K562 (cell line): ENCODE measurements at regions not wholly inside any gene's neighbourhood (a gene's known extent, or its start where the extent isn't known, plus 50 kb on each side); places are given as distances from the start of the nearest gene placed in this dataset.

ENCODE experiments used
- ATAC-seq: fragments of 200-7000 bp; cut with Tn5 transposase; 3 replicates; pipeline ENCODE4 v1.9.1; 2020; ENCODE audit warnings: moderate library complexity
- BruUV-seq: library from RNA; stranded (reverse); fragments of 400-500 nt; replicated peaks from 2 replicates; lab custom pipeline; 2021; lab: Mats Ljungman, UMichigan
- CTCF ChIA-PET: fragments of 300-600 bp; formaldehyde crosslinking; extraction: SDS; loops from one replicate; lab custom pipeline; 2021; ENCODE audit warnings: low intra/inter-chr PET ratio; lab: Yijun Ruan, JAX
- POLR2A ChIA-PET: fragments of 300-600, 350-650 bp; sonication (Branson Sonifier 250); formaldehyde crosslinking; extraction: SDS; loops from one replicate; lab custom pipeline; 2021; ENCODE audit warnings: antibody characterized with exemption, inconsistent platforms; lab: Yijun Ruan, JAX
- DNase-seq, 4 experiments: peaks; one replicate each; pipeline versions ENCODE4 v3.0.0 to v3.0.0-alpha.2; 2011 to 2018; ENCODE audit warnings: low spot score in 3 of 4, mixed read lengths in 3 of 4; ENCODE audit errors: extremely low read depth in 1 of 4
- FAIRE-seq: peaks from 2 replicates; lab custom pipeline; 2011; peaks lifted over from hg19 to GRCh38; lab: Jason Lieb, UNC
- H2AFZ ChIP-seq: 2 replicates; pipeline ENCODE4 v1.6.0; 2011; ENCODE audit warnings: low read depth, low read length, control low read depth, inconsistent platforms
- H3K27ac ChIP-seq: fragments of 200-600 bp; 3 replicates; pipeline ENCODE4 v1.8.0; 2011; ENCODE audit warnings: low read depth, mild to moderate bottlenecking, control low read depth, inconsistent platforms, low read length, moderate library complexity, mixed read lengths; ENCODE audit errors: extremely low read depth
- H3K27me3 ChIP-seq, 2 experiments: fragments of 300-600 bp in 1 of 2; 2 replicates in 1 of 2; 3 replicates in 1 of 2; pipeline versions ENCODE4 v1.6.0 to v1.8.0; 2011; ENCODE audit warnings: inconsistent platforms in 2 of 2, low read length in 2 of 2, mild to moderate bottlenecking in 1 of 2, mixed read lengths in 1 of 2, moderate library complexity in 1 of 2; ENCODE audit not compliant: control insufficient read depth in 2 of 2, insufficient read depth in 2 of 2
- H3K36me3 ChIP-seq: fragments of 300-600 bp; 3 replicates; pipeline ENCODE4 v1.8.0; 2011; ENCODE audit warnings: mild to moderate bottlenecking, low read length, inconsistent platforms; ENCODE audit not compliant: control insufficient read depth, insufficient read depth
- H3K4me1 ChIP-seq, 2 experiments: fragments of 200-600 bp in 1 of 2; replicated peaks in 1 of 2; 2 replicates in 1 of 2; 3 replicates in 1 of 2; pipeline versions ENCODE4 v1.5.1 to v1.8.0; 2011; ENCODE audit warnings: inconsistent platforms in 2 of 2, low read length in 2 of 2, mild to moderate bottlenecking in 1 of 2, mixed read lengths in 1 of 2, moderate library complexity in 1 of 2; ENCODE audit not compliant: control insufficient read depth in 2 of 2, insufficient read depth in 2 of 2
- H3K4me2 ChIP-seq: 2 replicates; pipeline ENCODE4 v1.6.1; 2011; ENCODE audit warnings: low read length, control low read depth, inconsistent platforms, mixed read lengths; ENCODE audit not compliant: insufficient read depth
- H3K4me3 ChIP-seq: fragments of 200-600 bp; sonication (generic), shearing (Covaris generic); 2 replicates; pipeline ENCODE4 v1.5.1; 2016; ENCODE audit warnings: control low read depth, inconsistent platforms
- H3K79me2 ChIP-seq: fragments of 200-600 bp; 3 replicates; pipeline ENCODE4 v1.8.0; 2011; ENCODE audit warnings: low read length, inconsistent platforms; ENCODE audit not compliant: control insufficient read depth, insufficient read depth
- H3K9ac ChIP-seq, 2 experiments: 2 replicates each; pipeline versions ENCODE4 v1.6.0 to v1.6.1; 2011; ENCODE audit warnings: low read depth in 2 of 2, low read length in 2 of 2, control low read depth in 1 of 2, inconsistent platforms in 1 of 2, mild to moderate bottlenecking in 1 of 2, mixed read lengths in 1 of 2; ENCODE audit not compliant: insufficient read depth in 1 of 2
- H3K9me1 ChIP-seq: one replicate; pipeline ENCODE4 v1.6.0; 2011; ENCODE audit warnings: inconsistent platforms, mild to moderate bottlenecking, low read length, moderate library complexity; ENCODE audit not compliant: control insufficient read depth, insufficient read depth
- H3K9me3 ChIP-seq: replicated peaks from 2 replicates; pipeline ENCODE4 v1.5.1; 2011; ENCODE audit warnings: low read depth, low read length, inconsistent platforms; ENCODE audit not compliant: control insufficient read depth, insufficient read depth
- H4K20me1 ChIP-seq: replicated peaks from 2 replicates; pipeline ENCODE4 v1.6.1; 2011; ENCODE audit warnings: low read length, inconsistent platforms, mixed read lengths; ENCODE audit not compliant: control insufficient read depth, insufficient read depth
- ELF2 ChIP-seq: fragments of 250-450 bp; sonication (Bioruptor Pico); IDR thresholded peaks from 2 replicates; pipeline ENCODE4 v1.5.0; 2021; ENCODE audit warnings: mild to moderate bottlenecking
- FOXK2 ChIP-seq, 2 experiments: fragments of 450-650 bp; IDR thresholded peaks in 1 of 2; conservative IDR thresholded peaks in 1 of 2; 2 replicates each; pipeline ENCODE4 v1.6.1; 2016; ENCODE audit warnings: low read depth in 2 of 2, mild to moderate bottlenecking in 1 of 2
- FOXP4 ChIP-seq: sonication (generic); formaldehyde crosslinking; IDR thresholded peaks from 2 replicates; pipeline ENCODE4 v1.8.0; 2022; ENCODE audit warnings: mild to moderate bottlenecking, missing genetic modification reagents, borderline replicate concordance
- GABPB2 ChIP-seq: fragments of 250-450 bp; sonication (Bioruptor Pico); conservative IDR thresholded peaks from 2 replicates; pipeline ENCODE4 v1.5.1; 2021; ENCODE audit warnings: mild to moderate bottlenecking
- PHF20 ChIP-seq: fragments of 450-650 bp; IDR thresholded peaks from 2 replicates; pipeline ENCODE4 v1.6.1; 2018; ENCODE audit not compliant: partially characterized antibody
- PYGO2 ChIP-seq: fragments of 450-650 bp; IDR thresholded peaks from 2 replicates; pipeline ENCODE4 v1.6.1; 2016; ENCODE audit warnings: mild to moderate bottlenecking, missing genetic modification characterization, moderate library complexity, missing compliant biosample characterization
- SRSF9 ChIP-seq: fragments of 200-400 bp; formaldehyde crosslinking; IDR thresholded peaks from 2 replicates; pipeline ENCODE4 v1.6.1; 2017; ENCODE audit warnings: low read depth, low read length, borderline replicate concordance
- STAT5B ChIP-seq: fragments of 250-450 bp; sonication (Bioruptor Pico); IDR thresholded peaks from 2 replicates; pipeline ENCODE4 v1.8.0; 2021; ENCODE audit warnings: mild to moderate bottlenecking, inconsistent platforms
- TAF7 ChIP-seq: fragments of 450-650 bp; IDR thresholded peaks from 2 replicates; pipeline ENCODE4 v1.6.1; 2016; ENCODE audit warnings: missing genetic modification characterization, missing compliant biosample characterization
- TCF7L2 ChIP-seq: fragments of 150-350 bp; IDR thresholded peaks from 2 replicates; pipeline ENCODE4 v1.6.1; 2016; ENCODE audit warnings: low read depth, mild to moderate bottlenecking, low read length, moderate library complexity
- TGIF2 ChIP-seq: sonication (generic); formaldehyde crosslinking; IDR thresholded peaks from 2 replicates; pipeline ENCODE4 v1.8.1; 2022; ENCODE audit warnings: mild to moderate bottlenecking, missing genetic modification reagents, moderate library complexity
- THRA ChIP-seq: fragments of 450-650 bp; IDR thresholded peaks from 2 replicates; pipeline ENCODE4 v1.6.1; 2017; ENCODE audit warnings: mild to moderate bottlenecking, moderate library complexity
- THRAP3 ChIP-seq: fragments of 450-650 bp; IDR thresholded peaks from 2 replicates; pipeline ENCODE4 v1.6.1; 2016; ENCODE audit warnings: mild to moderate bottlenecking, inconsistent platforms, borderline replicate concordance
- U2AF1 ChIP-seq: fragments of 200-400 bp; formaldehyde crosslinking; optimal IDR thresholded peaks from 2 replicates; pipeline ENCODE3; 2017; ENCODE audit warnings: mild to moderate bottlenecking, low read depth, low read length, moderate library complexity
- ZNF174 ChIP-seq: fragments of 250-450 bp; sonication (Bioruptor Pico); IDR thresholded peaks from 2 replicates; pipeline ENCODE4 v1.4.0; 2020; ENCODE audit warnings: mild to moderate bottlenecking
- ZNF644 ChIP-seq: fragments of 200-800 bp; sonication (Bioruptor generic); IDR thresholded peaks from 2 replicates; pipeline ENCODE4 v1.6.1; 2016; ENCODE audit warnings: low read depth, missing genetic modification characterization, missing compliant biosample characterization
- ZNF717 ChIP-seq: fragments of 250-450 bp; sonication (Bioruptor Pico); IDR thresholded peaks from 2 replicates; pipeline ENCODE4 v1.5.0; 2021
- ZSCAN29 ChIP-seq: fragments of 450-650 bp; IDR thresholded peaks from 2 replicates; pipeline ENCODE4 v1.6.1; 2017
- WGBS: fragments of 100-300 bp; shearing (Covaris generic); methylation state at CpG from one replicate; pipeline ENCODE4 v1.1.6; 2016; ENCODE audit warnings: low coverage, mixed read lengths; ENCODE audit not compliant: insufficient coverage; ENCODE audit errors: missing lambda C conversion rate; 5-methylcytosine and 5-hydroxymethylcytosine counted together
- in situ Hi-C: fragments of 300-500 bp; cut with MboI; formaldehyde crosslinking; loops from 4 replicates; pipeline ENCODE4 v1.15.0; 2018; ENCODE audit warnings: inconsistent platforms, mixed read lengths
- intact Hi-C: fragments of 100-400 bp; cut with micrococcal nuclease; formaldehyde crosslinking; loops from 2 replicates; pipeline ENCODE4 v1.14.2; 2022

- H3K27me3 ChIP-seq: peaks cover 0 to 18% of the 10 kb centered on the region in 2 experiments; a peak in 3 of 5 replicates
- H3K27ac ChIP-seq: no peak overlapping the region
- H3K9me1 ChIP-seq: no peaks in the 10 kb centered on the region
- DNase-seq (no peak), ATAC-seq (no peak), FAIRE-seq (no peak)
- in situ Hi-C loops (no loop called here), intact Hi-C loops (no loop called here)
- H3K4me1 ChIP-seq: no peaks in the 10 kb centered on the region
- H3K9me3 ChIP-seq: no peaks in the 10 kb centered on the region
- 2% methylated on average over 8 of the region's 9 CpGs for WGBS
- H3K9ac ChIP-seq: no peak overlapping the region
- no peak overlapping the region for H3K4me2 ChIP-seq
- H2AFZ ChIP-seq: no peak overlapping the region
- no peaks in the 10 kb centered on the region for H3K36me3 ChIP-seq
- ChIA-PET POLR2A (interaction anchor here (0.7 kb wide), 1 partner anchor 363 kb away, joined by 3 read pairs; no protein-coding TSS in a partner anchor), CTCF (no interaction called here)
- H4K20me1 ChIP-seq: no peaks in the 10 kb centered on the region; the same call in 1 of the 2 replicates
- no TSS peak for BruUV-seq
- H3K4me3 ChIP-seq: no peak overlapping the region
- no peak for TF ChIP-seq ZNF717
- TF ChIP-seq TCF7L2: no peak
- TF ChIP-seq THRAP3: no peak
- TF ChIP-seq ZSCAN29: no peak
- TF ChIP-seq PYGO2 (tag): no peak
- TF ChIP-seq ZNF174: no peak
- no peak for TF ChIP-seq ELF2 (CRISPR knock-in tag)
- no peak for TF ChIP-seq TAF7
- TF ChIP-seq STAT5B (CRISPR knock-in tag): no peak
- no peak for TF ChIP-seq ZNF644 (tag)
- TF ChIP-seq THRA: no peak
- TF ChIP-seq TGIF2: no peak
- TF ChIP-seq FOXP4: no peak
- TF ChIP-seq U2AF1: no peak
- no peak for TF ChIP-seq GABPB2 (CRISPR knock-in tag)
- TF ChIP-seq SRSF9: no peak
- no peak for TF ChIP-seq PHF20
- no peak for TF ChIP-seq FOXK2 (conservative IDR thresholded peaks at IDR 0.05 in 1 of 2, IDR thresholded peaks at IDR 0.05 in 1 of 2; ENCODE audit: low read depth in 2 of 2)
- no peaks in the 10 kb centered on the region for H3K79me2 ChIP-seq
Observed at GRCh38 chr10:125449571-125449970, 233.4 kb downstream of the TEX36 start.
